ENCODE measurements at regions not wholly inside any gene's neighbourhood (a gene's known extent, or its start where the extent isn't known, plus 50 kb on each side); places are given as distances from the start of the nearest gene placed in this dataset.

- Mint-ChIP-seq H3K27me3 (no peaks in the 10 kb centered on the region), H3K4me3 (no peak overlapping the region), H3K9me3 (peaks cover 7 to 8% of the 10 kb centered on the region in 2 donors), H3K27ac (no peak overlapping the region), H3K4me1 (no peaks in the 10 kb centered on the region)
- ATAC-seq (no peak), DNase-seq (no peak)
Observed at GRCh38 chr2:78293768-78294167, 731.7 kb upstream of the REG3G start.

- H3K27me3 Mint-ChIP-seq = no peaks in the 10 kb centered on the region
- H3K4me3 Mint-ChIP-seq = no peak overlapping the region
- DNase-seq (no peak), ATAC-seq (no peak)
- no peak overlapping the region for H3K27ac Mint-ChIP-seq
- no peaks in the 10 kb centered on the region for H3K4me1 Mint-ChIP-seq
- peaks cover 0 to under 1% of the 10 kb centered on the region in 2 donors for H3K9me3 Mint-ChIP-seq
Observed at GRCh38 chr2:78301166-78301789, 724.2 kb upstream of the REG3G start.

- H3K27me3 Mint-ChIP-seq = no peaks in the 10 kb centered on the region
- H3K4me3 Mint-ChIP-seq = no peak overlapping the region
- H3K4me1 Mint-ChIP-seq = no peaks in the 10 kb centered on the region
- H3K27ac Mint-ChIP-seq = no peak overlapping the region
- peaks cover 0 to 11% of the 10 kb centered on the region in 2 donors for H3K9me3 Mint-ChIP-seq
- no peak for ATAC-seq
- DNase-seq = no peak
Observed at GRCh38 chr2:78304678-78305077, 720.8 kb upstream of the REG3G start.

- no peak overlapping the region for H3K4me3 Mint-ChIP-seq
- peaks cover 7 to 11% of the 10 kb centered on the region in 2 donors for H3K9me3 Mint-ChIP-seq
- H3K27me3 Mint-ChIP-seq = no peaks in the 10 kb centered on the region
- no peak overlapping the region for H3K27ac Mint-ChIP-seq
- DNase-seq (no peak), ATAC-seq (no peak)
- H3K4me1 Mint-ChIP-seq = no peaks in the 10 kb centered on the region
Observed at GRCh38 chr2:78309460-78309859, 716.0 kb upstream of the REG3G start.

GRCh38 chr2:78315368-78315767, 710.1 kb upstream of the REG3G start:
- Mint-ChIP-seq H3K9me3 (peaks cover 8 to 19% of the 10 kb centered on the region in 2 donors), H3K4me1 (no peaks in the 10 kb centered on the region), H3K27ac (no peak overlapping the region), H3K4me3 (no peak overlapping the region), H3K27me3 (no peaks in the 10 kb centered on the region)
- no peak for DNase-seq
- no peak for ATAC-seq

- DNase-seq (no peak), ATAC-seq (no peak)
- Mint-ChIP-seq H3K4me3 (no peak overlapping the region), H3K4me1 (no peaks in the 10 kb centered on the region), H3K27me3 (no peaks in the 10 kb centered on the region), H3K27ac (no peak overlapping the region), H3K9me3 (peaks cover 10 to 12% of the 10 kb centered on the region in 2 donors)
Observed at GRCh38 chr2:78318275-78318674, 707.2 kb upstream of the REG3G start.

- no peak for DNase-seq
- Mint-ChIP-seq H3K4me1 (no peaks in the 10 kb centered on the region), H3K27me3 (no peaks in the 10 kb centered on the region), H3K9me3 (peaks cover 0 to 5% of the 10 kb centered on the region in 2 donors), H3K4me3 (no peak overlapping the region), H3K27ac (no peak overlapping the region)
- no peak for ATAC-seq
Observed at GRCh38 chr2:78330193-78330592, 695.3 kb upstream of the REG3G start.

- H3K9me3 Mint-ChIP-seq = peaks cover 8 to 19% of the 10 kb centered on the region in 2 donors
- no peaks in the 10 kb centered on the region for H3K27me3 Mint-ChIP-seq
- no peak overlapping the region for H3K27ac Mint-ChIP-seq
- H3K4me3 Mint-ChIP-seq = no peak overlapping the region
- ATAC-seq (no peak), DNase-seq (no peak)
- no peaks in the 10 kb centered on the region for H3K4me1 Mint-ChIP-seq
Observed at GRCh38 chr2:78351208-78351607, 674.3 kb upstream of the REG3G start.

- ATAC-seq (no peak), DNase-seq (no peak)
- Mint-ChIP-seq H3K4me1 (no peaks in the 10 kb centered on the region), H3K27ac (peak overlapping the region in 1 of 2 donors; percentile 5), H3K4me3 (no peak overlapping the region), H3K9me3 (peaks cover 11 to 22% of the 10 kb centered on the region in 2 donors), H3K27me3 (no peaks in the 10 kb centered on the region)
Observed at GRCh38 chr2:78353168-78353567, 672.3 kb upstream of the REG3G start.

GRCh38 chr2:78355967-78356366, 669.5 kb upstream of the REG3G start:
- Mint-ChIP-seq H3K4me1 (no peaks in the 10 kb centered on the region), H3K27ac (no peak overlapping the region), H3K27me3 (no peaks in the 10 kb centered on the region), H3K4me3 (no peak overlapping the region), H3K9me3 (peaks cover 16 to 31% of the 10 kb centered on the region in 2 donors)
- ATAC-seq = no peak
- no peak for DNase-seq

- ATAC-seq (no peak), DNase-seq (no peak)
- H3K4me1 Mint-ChIP-seq = no peaks in the 10 kb centered on the region
- no peak overlapping the region for H3K27ac Mint-ChIP-seq
- H3K27me3 Mint-ChIP-seq = no peaks in the 10 kb centered on the region
- no peak overlapping the region for H3K4me3 Mint-ChIP-seq
- H3K9me3 Mint-ChIP-seq = peaks cover 0 to 7% of the 10 kb centered on the region in 2 donors
Observed at GRCh38 chr2:78383576-78383975, 641.9 kb upstream of the REG3G start.

- no peaks in the 10 kb centered on the region for H3K27me3 Mint-ChIP-seq
- ATAC-seq = no peak
Observed at GRCh38 chr2:78397198-78397597, 628.3 kb upstream of the REG3G start.

GRCh38 chr2:78407960-78408794, 617.3 kb upstream of the REG3G start:
- Mint-ChIP-seq H3K27ac (no peak overlapping the region), H3K4me1 (no peaks in the 10 kb centered on the region), H3K4me3 (no peak overlapping the region), H3K27me3 (no peaks in the 10 kb centered on the region), H3K9me3 (peaks cover 22 to 30% of the 10 kb centered on the region in 2 donors)
- DNase-seq (no peak), ATAC-seq (no peak)

More at GRCh38 chr2:78397198-78397597, 628.3 kb upstream of the REG3G start:
- peaks cover 21 to 50% of the 10 kb centered on the region in 2 donors for H3K9me3 Mint-ChIP-seq
- DNase-seq = no peak
- H3K4me1 Mint-ChIP-seq = no peaks in the 10 kb centered on the region
- no peak overlapping the region for H3K27ac Mint-ChIP-seq
- no peak overlapping the region for H3K4me3 Mint-ChIP-seq

- no peak for ATAC-seq
- H3K27me3 Mint-ChIP-seq = no peaks in the 10 kb centered on the region
Observed at GRCh38 chr2:78408795-78409118, 616.7 kb upstream of the REG3G start.

GRCh38 chr2:78411303-78411702, 614.2 kb upstream of the REG3G start:
- peaks cover 20 to 28% of the 10 kb centered on the region in 2 donors for H3K9me3 Mint-ChIP-seq
- no peaks in the 10 kb centered on the region for H3K27me3 Mint-ChIP-seq
- DNase-seq = no peak
- no peak overlapping the region for H3K4me3 Mint-ChIP-seq
- H3K4me1 Mint-ChIP-seq = no peaks in the 10 kb centered on the region
- H3K27ac Mint-ChIP-seq = no peak overlapping the region
- no peak for ATAC-seq

More at GRCh38 chr2:78408795-78409118, 616.7 kb upstream of the REG3G start:
- H3K27ac Mint-ChIP-seq = no peak overlapping the region
- H3K4me1 Mint-ChIP-seq = no peaks in the 10 kb centered on the region
- no peak overlapping the region for H3K4me3 Mint-ChIP-seq
- no peak for DNase-seq
- peaks cover 22 to 30% of the 10 kb centered on the region in 2 donors for H3K9me3 Mint-ChIP-seq

- Mint-ChIP-seq H3K27ac (no peak overlapping the region), H3K4me3 (no peak overlapping the region), H3K9me3 (peaks cover 5 to 6% of the 10 kb centered on the region in 2 donors), H3K4me1 (no peaks in the 10 kb centered on the region), H3K27me3 (no peaks in the 10 kb centered on the region)
- no peak for ATAC-seq
- no peak for DNase-seq
Observed at GRCh38 chr2:78416625-78417300, 608.7 kb upstream of the REG3G start.
